A549 (cell line): ENCODE measurements at regions not wholly inside any gene's neighbourhood (a gene's known extent, or its start where the extent isn't known, plus 50 kb on each side); places are given as distances from the start of the nearest gene placed in this dataset.

Source experiments
- ATAC-seq, 2 experiments: fragments of 200-7000 bp in 1 of 2; fragments of >200 bp in 1 of 2; cut with Nextera tagmentation in 1 of 2; cut with Tn5 transposase in 1 of 2; 3 replicates each; pipeline versions ENCODE4 v1.8.0 to v1.9.1; 2018 to 2020; ENCODE audit warnings: mild to moderate bottlenecking in 1 of 2, moderate library complexity in 1 of 2
- CTCF ChIA-PET: fragments of 300-600 bp; sonication (Branson Sonifier 250); formaldehyde crosslinking; extraction: SDS; loops from one replicate; lab custom pipeline; 2021; ENCODE audit warnings: antibody characterized with exemption, inconsistent platforms; lab: Yijun Ruan, JAX
- POLR2A ChIA-PET: fragments of 350-600 bp; formaldehyde crosslinking; extraction: SDS; loops from one replicate; lab custom pipeline; 2021; ENCODE audit warnings: antibody characterized with exemption, inconsistent platforms; lab: Yijun Ruan, JAX
- DNase-seq, 2 experiments: peaks; one replicate each; pipeline versions ENCODE4 v3.0.0 to v3.0.0-alpha.2; 2011 to 2016; ENCODE audit warnings: low read depth in 1 of 2, low spot score in 1 of 2
- FAIRE-seq: peaks from 2 replicates; lab custom pipeline; 2011; peaks lifted over from hg19 to GRCh38; lab: Jason Lieb, UNC
- H3K27ac ChIP-seq, 2 experiments: fragments of >200 bp; sonication (Bioruptor Twin); formaldehyde crosslinking; 3 replicates each; pipeline ENCODE4 v1.5.1; 2016 to 2017
- H3K4me1 ChIP-seq: fragments of >200 bp; sonication (Bioruptor Twin); formaldehyde crosslinking; 3 replicates; pipeline ENCODE4 v1.6.1; 2016
- H3K4me2 ChIP-seq: fragments of >200 bp; sonication (Bioruptor Twin); formaldehyde crosslinking; 3 replicates; pipeline ENCODE4 v1.6.1; 2016
- H3K4me3 ChIP-seq: fragments of >200 bp; sonication (Bioruptor Twin); formaldehyde crosslinking; 3 replicates; pipeline ENCODE4 v1.5.1; 2016
- H3K9me3 ChIP-seq: fragments of >200 bp; sonication (Bioruptor Twin); formaldehyde crosslinking; 3 replicates; pipeline ENCODE4 v1.6.1; 2016
- BHLHE40 ChIP-seq: IDR thresholded peaks from 2 replicates; pipeline ENCODE4 v1.6.1; 2012; ENCODE audit warnings: low read depth, low read length, inconsistent platforms
- CBX2 ChIP-seq: fragments of 200-600 bp; sonication (generic); IDR thresholded peaks from 2 replicates; pipeline ENCODE4 v1.6.1; 2016; ENCODE audit warnings: low read depth, mild to moderate bottlenecking, borderline replicate concordance
- CBX8 ChIP-seq: fragments of 200-600 bp; sonication (generic); IDR thresholded peaks from 2 replicates; pipeline ENCODE4 v1.6.1; 2016
- CHD4 ChIP-seq: fragments of 200-600 bp; sonication (generic); IDR thresholded peaks from 2 replicates; pipeline ENCODE4 v1.6.1; 2016; ENCODE audit warnings: antibody characterized with exemption, mild to moderate bottlenecking, borderline replicate concordance
- CTCF ChIP-seq: fragments of >200 bp; sonication (Bioruptor Twin); formaldehyde crosslinking; IDR thresholded peaks from 3 replicates; pipeline ENCODE4 v1.5.1; 2016
- EHMT2 ChIP-seq: fragments of 200-600 bp; sonication (generic); IDR thresholded peaks from 2 replicates; pipeline ENCODE4 v1.6.1; 2016; ENCODE audit warnings: antibody characterized with exemption, low read depth, mild to moderate bottlenecking, moderate library complexity
- EP300 ChIP-seq, 2 experiments: fragments of >200 bp; sonication (Bioruptor Twin); formaldehyde crosslinking; IDR thresholded peaks; 2 replicates in 1 of 2; 3 replicates in 1 of 2; pipeline ENCODE4 v1.6.1; 2016 to 2017
- ESRRA ChIP-seq: fragments of 150-350 bp; IDR thresholded peaks from 2 replicates; pipeline ENCODE4 v1.6.1; 2014; ENCODE audit warnings: mild to moderate bottlenecking, low read length, borderline replicate concordance
- FOSB ChIP-seq: fragments of 250-450 bp; sonication (Bioruptor Pico); IDR thresholded peaks from 2 replicates; pipeline ENCODE4 v1.5.0; 2020; ENCODE audit warnings: mild to moderate bottlenecking, moderate library complexity
- FOSL2 ChIP-seq, 2 experiments: fragments of 450-650 bp in 1 of 2; fragments of >200 bp in 1 of 2; sonication (Bioruptor Twin) in 1 of 2; formaldehyde crosslinking; IDR thresholded peaks; 2 replicates each; pipeline versions ENCODE4 v1.5.0 to v1.6.1; 2016 to 2020; ENCODE audit warnings: mild to moderate bottlenecking in 1 of 2, moderate library complexity in 1 of 2
- HES2 ChIP-seq: fragments of >200 bp; sonication (Bioruptor Twin); formaldehyde crosslinking; IDR thresholded peaks from 2 replicates; pipeline ENCODE4 v1.6.1; 2016
- HEYL ChIP-seq: fragments of 250-450 bp; sonication (Bioruptor Pico); IDR thresholded peaks from 2 replicates; pipeline ENCODE4 v1.8.0; 2021; ENCODE audit warnings: mild to moderate bottlenecking, moderate library complexity
- HOXA7 ChIP-seq: fragments of 250-450 bp; sonication (Bioruptor Pico); IDR thresholded peaks from 2 replicates; pipeline ENCODE4 v1.5.0; 2020; ENCODE audit warnings: mild to moderate bottlenecking, moderate library complexity
- KDM5A ChIP-seq: fragments of 200-600 bp; sonication (generic); IDR thresholded peaks from 2 replicates; pipeline ENCODE4 v1.6.1; 2016; ENCODE audit warnings: antibody characterized with exemption, mild to moderate bottlenecking
- MAFK ChIP-seq: fragments of 450-650 bp; IDR thresholded peaks from 2 replicates; pipeline ENCODE4 v1.6.1; 2014; ENCODE audit not compliant: partially characterized antibody
- MAZ ChIP-seq: fragments of 150-350 bp; IDR thresholded peaks from 2 replicates; pipeline ENCODE4 v1.6.1; 2014; ENCODE audit warnings: antibody characterized with exemption, low read depth, low read length, borderline replicate concordance
- MYC ChIP-seq: IDR thresholded peaks from 2 replicates; pipeline ENCODE4 v1.6.1; 2012; ENCODE audit warnings: mild to moderate bottlenecking, inconsistent platforms, low read length, improper control_type of control experiment, borderline replicate concordance
- NPAS2 ChIP-seq: fragments of 250-450 bp; sonication (Bioruptor Pico); IDR thresholded peaks from 2 replicates; pipeline ENCODE4 v1.8.0; 2022; ENCODE audit warnings: mild to moderate bottlenecking, moderate library complexity, borderline replicate concordance
- NR3C1 ChIP-seq: fragments of >200 bp; sonication (Bioruptor Twin); formaldehyde crosslinking; IDR thresholded peaks from 3 replicates; pipeline ENCODE4 v1.6.1; 2017
- PBX3 ChIP-seq: IDR thresholded peaks from 2 replicates; pipeline ENCODE4 v1.6.1; 2012
- PHF8 ChIP-seq: fragments of 200-600 bp; sonication (generic); IDR thresholded peaks from 2 replicates; pipeline ENCODE4 v1.6.1; 2016; ENCODE audit warnings: low read depth, mild to moderate bottlenecking, antibody characterized with exemption, moderate library complexity, borderline replicate concordance
- POLR2AphosphoS2 ChIP-seq: conservative IDR thresholded peaks from 2 replicates; pipeline ENCODE4 v1.6.1; 2012; ENCODE audit warnings: low read length, improper control_type of control experiment, inconsistent platforms
- RARB ChIP-seq: fragments of 250-450 bp; sonication (Bioruptor Pico); IDR thresholded peaks from 2 replicates; pipeline ENCODE4 v1.8.0; 2021; ENCODE audit warnings: mild to moderate bottlenecking, moderate library complexity
- RCOR1 ChIP-seq: fragments of 150-350 bp; IDR thresholded peaks from 2 replicates; pipeline ENCODE4 v1.6.1; 2014; ENCODE audit warnings: antibody characterized with exemption, low read length, low read depth
- SREBF2 ChIP-seq: fragments of 450-650 bp; IDR thresholded peaks from 2 replicates; pipeline ENCODE4 v1.6.1; 2014; ENCODE audit warnings: mild to moderate bottlenecking, moderate library complexity
- ZC3H11A ChIP-seq: fragments of 450-650 bp; IDR thresholded peaks from 2 replicates; pipeline ENCODE4 v1.6.1; 2014; ENCODE audit warnings: antibody characterized with exemption, mild to moderate bottlenecking
- WGBS: methylation state at CpG from one replicate; pipeline ENCODE4 v1.1.6; 2017; ENCODE audit errors: missing lambda C conversion rate; 5-methylcytosine and 5-hydroxymethylcytosine counted together

- H3K4me1 ChIP-seq: peaks cover 16% of the 10 kb centered on the region
- 0 out of 3 replicates have a peak overlapping the region, but pooled peaks have one; percentile 10 for H3K4me2 ChIP-seq
- peak overlapping the region in 1 of 2 experiments; percentile 69; a peak in 4 of 6 replicates for H3K27ac ChIP-seq
- ChIA-PET POLR2A (no interaction called here), CTCF (no interaction called here)
- H3K4me3 ChIP-seq: no peak overlapping the region
- ATAC-seq (no peak), FAIRE-seq (no peak), DNase-seq (no peak)
- TF ChIP-seq RCOR1 (no peak), ZC3H11A (no peak), HEYL (CRISPR knock-in tag) (no peak), MAZ (no peak), KDM5A (no peak), BHLHE40 (no peak), RARB (CRISPR knock-in tag) (no peak), CHD4 (no peak), FOSB (CRISPR knock-in tag) (no peak), PBX3 (no peak), HOXA7 (CRISPR knock-in tag) (no peak), EHMT2 (no peak), HES2 (no peak), ESRRA (no peak), NPAS2 (CRISPR knock-in tag) (no peak), POLR2AphosphoS2 (no peak)
- 90% methylated on average over 14 of the region's 14 CpGs for WGBS
- no peaks in the 10 kb centered on the region for H3K9me3 ChIP-seq
Measured at GRCh38 chr1:234533975-234534876, 55.2 kb upstream of the TARBP1 start.

- Histone ChIP-seq H3K4me1 (peaks cover 16% of the 10 kb centered on the region), H3K27ac (peak overlapping the region; percentile 21 to 69; a peak in 4 of 6 replicates), H3K4me2 (0 out of 3 replicates have a peak overlapping the region, but pooled peaks have one; percentile 10), H3K4me3 (no peak overlapping the region), H3K9me3 (no peaks in the 10 kb centered on the region)
- ATAC-seq (peak; percentile 40 to 51; a peak in 4 of 6 replicates), FAIRE-seq (no peak), DNase-seq (no peak)
- ChIA-PET CTCF (interaction anchor here (0.8 to 3.1 kb wide), 5 partner anchors 10 to 560 kb away, joined by 3 to 11 read pairs (median 4); no protein-coding TSS in a partner anchor), POLR2A (interaction anchor here (1.2 kb wide), 1 partner anchor 11 kb away, joined by 3 read pairs; no protein-coding TSS in a partner anchor)
- TF ChIP-seq CTCF (no peak), CBX2 (no peak), EP300 (IDR thresholded peaks at IDR 0.05) (no peak), MAZ (no peak), SREBF2 (no peak), MYC (no peak), CBX8 (no peak), PHF8 (no peak), FOSL2 (IDR thresholded peaks at IDR 0.05) (no peak), FOSL2 (CRISPR knock-in tag; IDR thresholded peaks at IDR 0.05) (no peak), NR3C1 (no peak), MAFK (no peak), ZC3H11A (no peak)
- WGBS: 96% methylated on average over 12 of the region's 12 CpGs
Measured at GRCh38 chr1:234533034-234533891, 54.3 kb upstream of the TARBP1 start.
